CD4-positive, alpha-beta T cell treated with Interleukin-21 for 1 hour (primary cell): ENCODE measurements at regions not wholly inside any gene's neighbourhood (a gene's known extent, or its start where the extent isn't known, plus 50 kb on each side); places are given as distances from the start of the nearest gene placed in this dataset.

ENCODE experiments used
- DNase-seq: peaks from one replicate; pipeline ENCODE4 v3.0.0-alpha.2; 2020

DNA sequence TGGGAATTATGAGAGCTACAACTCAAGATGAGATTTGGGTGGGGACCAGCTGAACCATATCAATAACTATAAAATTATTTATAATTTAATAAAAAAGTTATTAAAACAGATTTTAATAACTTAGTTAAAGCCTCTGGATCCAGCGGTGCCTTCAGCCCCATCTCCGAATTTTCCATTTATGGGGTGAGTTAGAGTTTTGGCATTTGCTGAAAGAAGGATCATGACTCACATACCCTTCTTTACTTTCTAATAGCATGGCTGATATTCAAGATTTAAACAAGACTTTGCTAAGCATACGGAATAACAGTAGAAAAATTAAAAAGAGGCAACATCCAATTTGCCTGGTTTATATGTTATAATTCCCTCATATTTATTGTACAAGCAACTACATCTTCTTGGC is 94.5 kb downstream of the RDH14 start:
- no peak for DNase-seq

GRCh38 chr2:18464913-18465312 is 95.5 kb downstream of the RDH14 start:
- no peak for DNase-seq

DNA sequence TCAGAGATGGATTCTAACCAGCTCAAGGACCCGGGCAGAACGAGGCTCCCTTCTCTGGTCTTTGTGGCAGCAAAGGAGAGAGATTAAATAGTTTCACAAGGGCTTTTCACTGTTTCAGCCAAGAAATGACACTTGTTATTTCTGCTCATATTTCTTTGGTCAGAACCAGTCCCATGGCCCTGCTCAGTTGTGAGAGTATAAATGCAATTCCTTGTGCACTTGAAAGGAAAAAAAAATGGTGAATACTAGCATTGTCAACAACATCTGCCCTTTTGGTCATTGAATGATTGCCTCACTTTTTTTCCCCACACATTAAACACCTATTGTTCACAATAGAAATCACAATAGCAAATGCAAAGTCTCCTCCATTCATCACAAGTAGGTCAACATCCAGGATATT is 104.4 kb downstream of the RDH14 start:
- DNase-seq: no peak

- DNase-seq: no peak
Measured at GRCh38 chr2:18455236-18455862, 105.1 kb downstream of the RDH14 start.

GRCh38 chr2:18454692-18455235 is 105.7 kb downstream of the RDH14 start:
- no peak for DNase-seq

GRCh38 chr2:18446715-18447114 is 113.7 kb downstream of the RDH14 start:
- no peak for DNase-seq

GRCh38 chr2:18445433-18446320 is 114.8 kb downstream of the RDH14 start:
- DNase-seq: no peak

GRCh38 chr2:18444806-18445205 is 115.6 kb downstream of the RDH14 start:
- no peak for DNase-seq

DNA sequence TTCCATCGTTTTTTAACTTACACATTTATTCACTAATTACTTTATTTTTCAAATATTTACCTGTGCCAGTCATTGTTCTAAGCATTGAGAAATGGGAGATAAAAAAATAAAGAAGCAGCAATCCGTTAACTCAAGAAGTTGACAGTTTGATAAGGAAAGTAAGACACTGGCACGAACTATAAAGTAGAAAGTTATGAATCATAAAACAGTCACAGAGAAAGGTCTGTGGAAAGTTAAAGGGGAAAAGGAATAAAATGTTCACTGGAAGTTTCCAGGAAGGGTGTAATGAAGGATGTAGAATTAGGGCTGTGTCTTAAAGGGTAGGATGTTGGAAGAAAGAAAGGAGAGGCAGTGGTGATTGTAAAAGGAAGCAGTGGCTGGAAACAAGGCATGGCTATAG is 118.9 kb downstream of the RDH14 start:
- no peak for DNase-seq

DNA sequence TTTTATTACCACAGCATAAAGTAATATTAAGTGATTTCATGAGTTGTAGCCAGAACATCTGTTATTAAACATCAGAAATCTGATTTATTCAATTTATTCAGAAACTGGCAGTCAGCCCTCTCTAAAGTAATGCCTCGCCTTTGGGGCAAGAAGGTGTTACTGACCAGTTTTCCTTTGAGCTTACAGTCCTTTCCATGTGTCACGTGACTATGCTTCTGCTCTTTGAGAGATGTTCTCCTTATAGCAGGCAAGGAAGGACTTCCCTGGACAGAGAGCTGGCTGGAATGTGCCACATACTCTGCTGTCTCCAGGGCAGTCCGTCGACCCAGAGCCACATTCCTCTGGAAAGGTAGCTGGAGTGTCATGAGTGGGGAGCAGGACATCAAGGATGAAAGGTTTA is 119.7 kb downstream of the RDH14 start:
- DNase-seq: no peak

- no peak for DNase-seq
Measured at GRCh38 chr2:18440141-18440661, 120.3 kb downstream of the RDH14 start.

- no peak for DNase-seq
Measured at GRCh38 chr2:18439716-18440115, 120.7 kb downstream of the RDH14 start.

GRCh38 chr2:18437909-18438308 is 122.5 kb downstream of the RDH14 start:
- DNase-seq: no peak

- no peak for DNase-seq
Measured at GRCh38 chr2:18436503-18437005, 123.9 kb downstream of the RDH14 start.

GRCh38 chr2:18435426-18436037 is 124.9 kb downstream of the RDH14 start:
- DNase-seq: peak; percentile 7

DNA sequence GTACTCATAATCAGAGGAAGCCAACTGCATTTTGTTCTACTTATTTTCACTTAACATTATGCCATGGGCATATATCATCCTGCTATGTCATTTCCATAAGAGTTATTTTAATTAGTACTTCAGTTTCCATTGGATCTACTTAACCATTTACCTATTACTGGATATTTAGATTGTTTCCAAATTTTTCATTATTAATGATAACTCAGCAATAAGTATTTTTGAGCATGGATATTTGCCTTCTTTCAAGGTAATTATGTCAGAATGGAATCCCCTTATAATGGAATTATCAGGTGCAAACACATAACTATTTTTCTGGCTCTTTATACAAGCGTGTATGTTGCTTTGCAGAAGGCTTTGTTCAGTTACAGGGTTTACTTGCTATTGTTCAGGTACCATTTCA is 126.6 kb downstream of the RDH14 start:
- DNase-seq: no peak

GRCh38 chr2:18432999-18433398 is 127.5 kb downstream of the RDH14 start:
- no peak for DNase-seq

GRCh38 chr2:18430996-18431748 is 129.3 kb downstream of the RDH14 start:
- no peak for DNase-seq

GRCh38 chr2:18428516-18428915 is 131.9 kb downstream of the RDH14 start:
- DNase-seq: no peak

GRCh38 chr2:18427762-18428161 is 132.7 kb downstream of the RDH14 start:
- DNase-seq: no peak

GRCh38 chr2:18426174-18426573 is 134.3 kb downstream of the RDH14 start:
- DNase-seq: no peak

DNA sequence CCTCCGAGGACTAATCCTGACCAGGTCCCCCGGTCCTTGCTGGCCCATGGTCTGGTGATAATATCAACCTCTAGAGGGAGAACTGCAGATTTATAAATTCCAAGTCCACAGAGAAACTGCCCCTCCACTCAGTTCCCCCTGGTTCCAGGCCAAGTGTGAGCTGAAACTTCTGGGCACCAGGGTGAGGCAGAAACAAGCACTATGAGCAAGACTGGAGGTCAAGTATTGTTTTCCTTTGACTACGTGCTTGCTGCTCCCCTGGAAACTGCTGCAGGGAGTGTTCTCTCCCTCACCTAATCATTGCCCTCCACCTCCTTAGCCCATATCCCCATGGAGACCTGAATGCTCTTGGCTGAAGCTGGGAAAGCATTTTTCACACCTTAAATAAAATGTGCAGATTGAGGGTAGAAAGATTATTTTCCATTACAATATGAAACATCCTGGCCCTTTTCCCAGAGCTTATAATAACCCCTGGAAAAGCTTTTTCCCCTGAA is 135.2 kb downstream of the RDH14 start:
- no peak for DNase-seq
